ENCODE measurements at regions not wholly inside any gene's neighbourhood (a gene's known extent, or its start where the extent isn't known, plus 50 kb on each side); places are given as distances from the start of the nearest gene placed in this dataset.

GRCh38 chr5:58369513-58370190, 90.2 kb downstream of the PLK2 start:
- no TSS peak for BruUV-seq (replicated peaks)
- no peak for ATAC-seq
- in situ Hi-C loops (cut with HindIII; ENCODE audit: low pct_unique_long_range_greater_than_20kb, low sequenced_read_pairs): no loop called here
- H3K4me1 ChIP-seq (ENCODE audit: control insufficient read depth, insufficient read depth, low read length): no peaks in the 10 kb centered on the region
- no peaks in the 10 kb centered on the region for H3K36me3 ChIP-seq (ENCODE audit: control insufficient read depth, insufficient read depth, low read length)
- intact Hi-C loops (cut with micrococcal nuclease; ENCODE audit: unreplicated experiment): no loop called here
- H3K9me3 ChIP-seq (ENCODE audit: control insufficient read depth, insufficient read depth, low read depth, low read length): no peaks in the 10 kb centered on the region
- no peak overlapping the region for H3K27ac ChIP-seq (ENCODE audit: low read length)
- DNase-seq (ENCODE audit: low read depth, low spot score): no peak
- CTCF ChIA-PET: no interaction called here
- H3K27me3 ChIP-seq (ENCODE audit: control insufficient read depth, insufficient read depth, low read length): no peaks in the 10 kb centered on the region
- TF ChIP-seq SIN3A (IDR thresholded peaks at IDR 0.05; ENCODE audit: borderline replicate concordance, insufficient read depth, low read depth, low read length) (no peak), POLR2AphosphoS5 (IDR thresholded peaks at IDR 0.05; ENCODE audit: low read depth, low read length) (no peak), TCF7L2 (IDR thresholded peaks at IDR 0.05; ENCODE audit: low read depth, low read length) (no peak), REST (IDR thresholded peaks at IDR 0.05; ENCODE audit: insufficient read depth in 1 of 2, low read depth in 2 of 2, low read length in 1 of 2) (no peak), CTCF (IDR thresholded peaks at IDR 0.05) (no peak)
- H3K4me3 ChIP-seq (ENCODE audit: low read depth in 2 of 2, low read length in 2 of 2): no peak overlapping the region
- POLR2A ChIA-PET: no interaction called here

GRCh38 chr5:58366461-58366860, 93.4 kb downstream of the PLK2 start:
- no peaks in the 10 kb centered on the region for H3K27me3 ChIP-seq (ENCODE audit: control insufficient read depth, insufficient read depth, low read length)
- H3K36me3 ChIP-seq (ENCODE audit: control insufficient read depth, insufficient read depth, low read length): no peaks in the 10 kb centered on the region
- intact Hi-C loops (cut with micrococcal nuclease; ENCODE audit: unreplicated experiment): no loop called here
- CTCF ChIA-PET: no interaction called here
- no peak for ATAC-seq
- POLR2A ChIA-PET: interaction anchor here (0.5 kb wide), 1 partner anchor 26 kb away, joined by 3 read pairs; no protein-coding TSS in a partner anchor
- no peaks in the 10 kb centered on the region for H3K9me3 ChIP-seq (ENCODE audit: control insufficient read depth, insufficient read depth, low read depth, low read length)
- H3K4me3 ChIP-seq (ENCODE audit: low read depth in 2 of 2, low read length in 2 of 2): no peak overlapping the region
- no peak for DNase-seq (ENCODE audit: low read depth, low spot score)
- no peak for TF ChIP-seq REST (IDR thresholded peaks at IDR 0.05; ENCODE audit: insufficient read depth in 1 of 2, low read depth in 2 of 2, low read length in 1 of 2)
- no peak for TF ChIP-seq POLR2AphosphoS5 (IDR thresholded peaks at IDR 0.05; ENCODE audit: low read depth, low read length)
- no peak for TF ChIP-seq SIN3A (IDR thresholded peaks at IDR 0.05; ENCODE audit: borderline replicate concordance, insufficient read depth, low read depth, low read length)
- no peak for TF ChIP-seq CTCF (IDR thresholded peaks at IDR 0.05)
- TF ChIP-seq TCF7L2 (IDR thresholded peaks at IDR 0.05; ENCODE audit: low read depth, low read length): no peak
- H3K27ac ChIP-seq (ENCODE audit: low read length): no peak overlapping the region
- H3K4me1 ChIP-seq (ENCODE audit: control insufficient read depth, insufficient read depth, low read length): no peaks in the 10 kb centered on the region
- in situ Hi-C loops (cut with HindIII; ENCODE audit: low pct_unique_long_range_greater_than_20kb, low sequenced_read_pairs): no loop called here
- BruUV-seq (replicated peaks): no TSS peak

Measured in Panc1 (cell line).